ENCODE measurements at regions not wholly inside any gene's neighbourhood (a gene's known extent, or its start where the extent isn't known, plus 50 kb on each side); places are given as distances from the start of the nearest gene placed in this dataset.

DNA sequence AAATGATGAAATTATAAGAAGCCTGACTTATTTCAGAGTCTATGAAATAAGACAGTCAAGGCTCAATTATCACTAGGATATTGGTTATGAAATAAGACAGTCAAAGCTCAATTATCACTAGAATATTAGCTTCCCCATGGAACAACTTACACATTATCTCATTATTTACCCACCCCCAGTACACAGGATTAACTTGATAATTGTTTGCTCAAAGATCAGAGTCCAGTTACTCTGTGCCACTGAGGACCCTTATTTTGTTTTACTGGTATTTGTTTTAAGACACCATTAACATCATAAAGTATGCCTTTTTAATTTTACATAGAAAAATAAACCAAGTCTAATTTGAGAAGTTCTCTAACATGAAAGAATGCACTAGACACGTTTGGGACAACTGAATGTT, 225.4 kb downstream of the SI start:
- Histone ChIP-seq H3K27ac (ENCODE audit: low read depth, low read length, poor library complexity, severe bottlenecking) (no peak overlapping the region), H3K4me3 (ENCODE audit: low read depth, low read length, poor library complexity, severe bottlenecking) (no peak overlapping the region), H3K36me3 (ENCODE audit: insufficient read depth, low read length) (no peaks in the 10 kb centered on the region), H3K4me1 (ENCODE audit: insufficient read depth, low read length, severe bottlenecking) (no peaks in the 10 kb centered on the region), H3K27me3 (ENCODE audit: insufficient read depth, low read length) (no peaks in the 10 kb centered on the region), H3F3A (ENCODE audit: insufficient read depth, low read length) (no peaks in the 10 kb centered on the region), H3K9me3 (ENCODE audit: low read length) (no peaks in the 10 kb centered on the region), H2AFZ (ENCODE audit: low read length) (no peak overlapping the region), H3K79me2 (ENCODE audit: insufficient read depth, low read length) (no peaks in the 10 kb centered on the region), H3K9me2 (ENCODE audit: low read depth, low read length) (no peaks in the 10 kb centered on the region), H3K4me2 (ENCODE audit: low read length) (no peak overlapping the region), H3K9ac (ENCODE audit: low read length) (no peak overlapping the region), H4K20me1 (ENCODE audit: insufficient read depth, low read length) (no peaks in the 10 kb centered on the region)
- TF ChIP-seq EZH2 (IDR thresholded peaks at IDR 0.05; ENCODE audit: borderline replicate concordance, low read length), result no peak
- TF ChIP-seq, protein P1, sequence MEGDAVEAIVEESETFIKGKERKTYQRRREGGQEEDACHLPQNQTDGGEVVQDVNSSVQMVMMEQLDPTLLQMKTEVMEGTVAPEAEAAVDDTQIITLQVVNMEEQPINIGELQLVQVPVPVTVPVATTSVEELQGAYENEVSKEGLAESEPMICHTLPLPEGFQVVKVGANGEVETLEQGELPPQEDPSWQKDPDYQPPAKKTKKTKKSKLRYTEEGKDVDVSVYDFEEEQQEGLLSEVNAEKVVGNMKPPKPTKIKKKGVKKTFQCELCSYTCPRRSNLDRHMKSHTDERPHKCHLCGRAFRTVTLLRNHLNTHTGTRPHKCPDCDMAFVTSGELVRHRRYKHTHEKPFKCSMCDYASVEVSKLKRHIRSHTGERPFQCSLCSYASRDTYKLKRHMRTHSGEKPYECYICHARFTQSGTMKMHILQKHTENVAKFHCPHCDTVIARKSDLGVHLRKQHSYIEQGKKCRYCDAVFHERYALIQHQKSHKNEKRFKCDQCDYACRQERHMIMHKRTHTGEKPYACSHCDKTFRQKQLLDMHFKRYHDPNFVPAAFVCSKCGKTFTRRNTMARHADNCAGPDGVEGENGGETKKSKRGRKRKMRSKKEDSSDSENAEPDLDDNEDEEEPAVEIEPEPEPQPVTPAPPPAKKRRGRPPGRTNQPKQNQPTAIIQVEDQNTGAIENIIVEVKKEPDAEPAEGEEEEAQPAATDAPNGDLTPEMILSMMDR (IDR thresholded peaks at IDR 0.05; ENCODE audit: low read length), result no peak

- Histone ChIP-seq H3K4me2 (ENCODE audit: low read length) (no peak overlapping the region), H3K36me3 (ENCODE audit: insufficient read depth, low read length) (no peaks in the 10 kb centered on the region), H3K27me3 (ENCODE audit: insufficient read depth, low read length) (no peaks in the 10 kb centered on the region), H3F3A (ENCODE audit: insufficient read depth, low read length) (no peaks in the 10 kb centered on the region), H2AFZ (ENCODE audit: low read length) (no peak overlapping the region), H3K4me3 (ENCODE audit: low read depth, low read length, poor library complexity, severe bottlenecking) (no peak overlapping the region), H4K20me1 (ENCODE audit: insufficient read depth, low read length) (no peaks in the 10 kb centered on the region), H3K79me2 (ENCODE audit: insufficient read depth, low read length) (no peaks in the 10 kb centered on the region), H3K27ac (ENCODE audit: low read depth, low read length, poor library complexity, severe bottlenecking) (no peak overlapping the region), H3K4me1 (ENCODE audit: insufficient read depth, low read length, severe bottlenecking) (no peaks in the 10 kb centered on the region), H3K9ac (ENCODE audit: low read length) (no peak overlapping the region), H3K9me3 (ENCODE audit: low read length) (no peaks in the 10 kb centered on the region), H3K9me2 (ENCODE audit: low read depth, low read length) (no peaks in the 10 kb centered on the region)
- no peak for TF ChIP-seq EZH2 (IDR thresholded peaks at IDR 0.05; ENCODE audit: borderline replicate concordance, low read length)
- TF ChIP-seq, protein P1 (IDR thresholded peaks at IDR 0.05; ENCODE audit: low read length), result no peak
These were observed 226.4 kb downstream of the SI start for GRCh38 chr3:164851905-164852304.

DNA sequence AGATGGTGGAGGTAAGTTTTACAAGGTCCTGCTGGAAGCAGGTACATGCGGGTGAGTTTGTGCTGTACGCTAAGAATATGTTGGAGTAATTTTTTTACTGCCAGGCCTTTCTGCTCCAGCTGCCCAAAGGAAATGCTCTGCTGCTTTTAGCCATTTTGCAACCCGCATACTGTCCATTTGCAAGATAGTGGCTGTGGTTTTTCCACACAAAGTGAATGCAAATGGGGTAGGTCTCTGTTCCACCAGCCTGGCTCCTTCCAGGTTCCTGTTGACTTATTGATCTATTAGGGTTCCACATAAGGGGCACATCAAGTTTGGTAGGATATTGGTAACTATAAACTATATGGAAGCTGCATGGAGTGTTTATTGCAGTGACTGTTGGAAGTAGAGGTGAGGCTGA, 227.1 kb downstream of the SI start:
- Histone ChIP-seq H3K4me2 (ENCODE audit: low read length) (no peak overlapping the region), H4K20me1 (ENCODE audit: insufficient read depth, low read length) (no peaks in the 10 kb centered on the region), H3K9me2 (ENCODE audit: low read depth, low read length) (no peaks in the 10 kb centered on the region)

More for the DNA sequence above, 227.1 kb downstream of the SI start:
- no peak overlapping the region for H3K4me3 ChIP-seq (ENCODE audit: low read depth, low read length, poor library complexity, severe bottlenecking)
- H3K79me2 ChIP-seq (ENCODE audit: insufficient read depth, low read length), result no peaks in the 10 kb centered on the region
- no peaks in the 10 kb centered on the region for H3F3A ChIP-seq (ENCODE audit: insufficient read depth, low read length)
- no peaks in the 10 kb centered on the region for H3K9me3 ChIP-seq (ENCODE audit: low read length)
- no peak overlapping the region for H2AFZ ChIP-seq (ENCODE audit: low read length)
- H3K27ac ChIP-seq (ENCODE audit: low read depth, low read length, poor library complexity, severe bottlenecking), result no peak overlapping the region
- TF ChIP-seq, protein P1 (IDR thresholded peaks at IDR 0.05; ENCODE audit: low read length), result no peak
- TF ChIP-seq EZH2 (IDR thresholded peaks at IDR 0.05; ENCODE audit: borderline replicate concordance, low read length), result no peak
- H3K4me1 ChIP-seq (ENCODE audit: insufficient read depth, low read length, severe bottlenecking), result no peaks in the 10 kb centered on the region
- H3K27me3 ChIP-seq (ENCODE audit: insufficient read depth, low read length), result no peaks in the 10 kb centered on the region
- no peaks in the 10 kb centered on the region for H3K36me3 ChIP-seq (ENCODE audit: insufficient read depth, low read length)
- H3K9ac ChIP-seq (ENCODE audit: low read length), result no peak overlapping the region
